WTC11 (cell line): ENCODE measurements at regions not wholly inside any gene's neighbourhood (a gene's known extent, or its start where the extent isn't known, plus 50 kb on each side); places are given as distances from the start of the nearest gene placed in this dataset.

ENCODE experiments used
- NR3C1 ChIP-seq: sonication (generic); formaldehyde crosslinking; conservative IDR thresholded peaks from 2 replicates; pipeline ENCODE4 v1.8.1; 2023; ENCODE audit warnings: low read depth, mild to moderate bottlenecking, missing genetic modification reagents
- RELA ChIP-seq: sonication (generic); formaldehyde crosslinking; IDR thresholded peaks from 2 replicates; pipeline ENCODE4 v1.8.1; 2022; ENCODE audit warnings: missing genetic modification reagents, mild to moderate bottlenecking, borderline replicate concordance
- TCF7 ChIP-seq: sonication (generic); formaldehyde crosslinking; IDR thresholded peaks from 2 replicates; pipeline ENCODE4 v1.8.0; 2022; ENCODE audit warnings: mild to moderate bottlenecking, low read depth, missing genetic modification reagents, moderate library complexity
- ZNF121 ChIP-seq: sonication (generic); formaldehyde crosslinking; IDR thresholded peaks from 2 replicates; pipeline ENCODE4 v1.8.0; 2023; ENCODE audit warnings: missing genetic modification reagents
- TF ChIP-seq, protein P1 (sequence below): fragments of 200-600 bp; IDR thresholded peaks from 2 replicates; pipeline ENCODE4 v1.8.0; 2022; ENCODE audit warnings: antibody characterized with exemption
- TF ChIP-seq, protein P2 (sequence below): sonication (generic); formaldehyde crosslinking; IDR thresholded peaks from 2 replicates; pipeline ENCODE4 v1.8.0; 2022; ENCODE audit warnings: mild to moderate bottlenecking, missing genetic modification reagents
- TF ChIP-seq, protein P3 (sequence below): sonication (generic); formaldehyde crosslinking; IDR thresholded peaks from 2 replicates; pipeline ENCODE4 v1.8.1; 2023; ENCODE audit warnings: mild to moderate bottlenecking, missing genetic modification reagents, moderate library complexity

DNA sequence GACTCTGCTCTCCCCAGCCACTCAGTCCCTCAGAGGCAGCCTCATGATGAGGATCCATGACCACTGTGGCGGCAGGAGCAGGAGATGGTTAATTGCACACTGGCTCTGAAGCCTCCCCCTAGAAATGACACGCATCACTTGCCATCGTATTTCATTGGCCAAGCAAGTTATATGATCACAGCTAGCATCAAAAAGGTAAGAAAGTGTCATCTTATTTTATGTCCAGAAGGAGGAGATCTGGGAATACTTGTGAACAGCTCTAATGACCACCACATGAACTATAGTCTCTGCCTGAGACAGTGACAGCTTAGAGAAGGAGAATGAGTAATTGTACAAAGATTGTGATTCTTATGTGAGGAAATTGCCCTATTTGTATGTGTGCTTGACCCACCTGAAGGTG, 363.4 kb downstream of the NUAK1 start:
- TF ChIP-seq, protein P1, sequence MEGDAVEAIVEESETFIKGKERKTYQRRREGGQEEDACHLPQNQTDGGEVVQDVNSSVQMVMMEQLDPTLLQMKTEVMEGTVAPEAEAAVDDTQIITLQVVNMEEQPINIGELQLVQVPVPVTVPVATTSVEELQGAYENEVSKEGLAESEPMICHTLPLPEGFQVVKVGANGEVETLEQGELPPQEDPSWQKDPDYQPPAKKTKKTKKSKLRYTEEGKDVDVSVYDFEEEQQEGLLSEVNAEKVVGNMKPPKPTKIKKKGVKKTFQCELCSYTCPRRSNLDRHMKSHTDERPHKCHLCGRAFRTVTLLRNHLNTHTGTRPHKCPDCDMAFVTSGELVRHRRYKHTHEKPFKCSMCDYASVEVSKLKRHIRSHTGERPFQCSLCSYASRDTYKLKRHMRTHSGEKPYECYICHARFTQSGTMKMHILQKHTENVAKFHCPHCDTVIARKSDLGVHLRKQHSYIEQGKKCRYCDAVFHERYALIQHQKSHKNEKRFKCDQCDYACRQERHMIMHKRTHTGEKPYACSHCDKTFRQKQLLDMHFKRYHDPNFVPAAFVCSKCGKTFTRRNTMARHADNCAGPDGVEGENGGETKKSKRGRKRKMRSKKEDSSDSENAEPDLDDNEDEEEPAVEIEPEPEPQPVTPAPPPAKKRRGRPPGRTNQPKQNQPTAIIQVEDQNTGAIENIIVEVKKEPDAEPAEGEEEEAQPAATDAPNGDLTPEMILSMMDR = no peak
- TF ChIP-seq RELA (CRISPR knock-in tag) (no peak), TCF7 (no peak), NR3C1 (no peak), ZNF121 (no peak)
- TF ChIP-seq, protein P2, sequence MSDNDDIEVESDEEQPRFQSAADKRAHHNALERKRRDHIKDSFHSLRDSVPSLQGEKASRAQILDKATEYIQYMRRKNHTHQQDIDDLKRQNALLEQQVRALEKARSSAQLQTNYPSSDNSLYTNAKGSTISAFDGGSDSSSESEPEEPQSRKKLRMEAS (CRISPR knock-in tag) = no peak
- TF ChIP-seq, protein P3, sequence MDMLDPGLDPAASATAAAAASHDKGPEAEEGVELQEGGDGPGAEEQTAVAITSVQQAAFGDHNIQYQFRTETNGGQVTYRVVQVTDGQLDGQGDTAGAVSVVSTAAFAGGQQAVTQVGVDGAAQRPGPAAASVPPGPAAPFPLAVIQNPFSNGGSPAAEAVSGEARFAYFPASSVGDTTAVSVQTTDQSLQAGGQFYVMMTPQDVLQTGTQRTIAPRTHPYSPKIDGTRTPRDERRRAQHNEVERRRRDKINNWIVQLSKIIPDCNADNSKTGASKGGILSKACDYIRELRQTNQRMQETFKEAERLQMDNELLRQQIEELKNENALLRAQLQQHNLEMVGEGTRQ (CRISPR knock-in tag) = no peak
